Left hindlimb (tissue), 1 donor: ENCODE measurements at regions not wholly inside any gene's neighbourhood (a gene's known extent, or its start where the extent isn't known, plus 50 kb on each side); places are given as distances from the start of the nearest gene placed in this dataset.
"Not testable (repeated sequence)": the region's sequence is repeated elsewhere in the genome, so short reads cannot be mapped to it uniquely, and the experiment has no call there.

Experiments
- DNase-seq: peaks from one replicate; pipeline ENCODE4 v3.0.0-alpha.2; 2018

- DNase-seq, result no peak
These were observed 76.2 kb upstream of the PPP2R2D start for GRCh38 chr10:131824371-131825149.

- no peak for DNase-seq
These were observed 75.5 kb upstream of the PPP2R2D start for GRCh38 chr10:131825150-131825848.

- DNase-seq, result no peak
These were observed 74.7 kb upstream of the PPP2R2D start for GRCh38 chr10:131825960-131826650.

- no peak for DNase-seq
These were observed 71.5 kb upstream of the PPP2R2D start for GRCh38 chr10:131829156-131829930.

- DNase-seq, result no peak
These were observed 70.2 kb upstream of the PPP2R2D start for GRCh38 chr10:131830446-131831130.

GRCh38 chr10:131831561-131831960, 69.2 kb upstream of the PPP2R2D start:
- DNase-seq, result no peak

GRCh38 chr10:131832056-131832685, 68.6 kb upstream of the PPP2R2D start:
- no peak for DNase-seq

- DNase-seq, result no peak
These were observed 67.8 kb upstream of the PPP2R2D start for GRCh38 chr10:131833013-131833412.

- no peak for DNase-seq
These were observed 67.2 kb upstream of the PPP2R2D start for GRCh38 chr10:131833446-131834080.

GRCh38 chr10:131834152-131834810, 66.5 kb upstream of the PPP2R2D start:
- DNase-seq, result no peak

GRCh38 chr10:131838966-131839742, 61.7 kb upstream of the PPP2R2D start:
- no peak for DNase-seq

- DNase-seq, result not testable (repeated sequence)
These were observed 60.7 kb upstream of the PPP2R2D start for GRCh38 chr10:131839880-131840787.

GRCh38 chr10:131840788-131841118, 60.1 kb upstream of the PPP2R2D start:
- DNase-seq, result no peak

GRCh38 chr10:131841131-131841660, 59.6 kb upstream of the PPP2R2D start:
- DNase-seq, result no peak

- DNase-seq, result no peak
These were observed 59.1 kb upstream of the PPP2R2D start for GRCh38 chr10:131841661-131842139.

- DNase-seq, result no peak
These were observed 58.3 kb upstream of the PPP2R2D start for GRCh38 chr10:131842351-131843088.

GRCh38 chr10:131843089-131843595, 57.7 kb upstream of the PPP2R2D start:
- no peak for DNase-seq

- DNase-seq, result no peak
These were observed 56.9 kb upstream of the PPP2R2D start for GRCh38 chr10:131843881-131844284.
